Immature natural killer cell (primary cell): ENCODE measurements at regions not wholly inside any gene's neighbourhood (a gene's known extent, or its start where the extent isn't known, plus 50 kb on each side); places are given as distances from the start of the nearest gene placed in this dataset.

ENCODE experiments used
- DNase-seq, 3 donors: peaks; one replicate each; pipeline ENCODE4 v3.0.0; 2022; ENCODE audit warnings: mixed read lengths in 1 of 3
- H3K27ac Mint-ChIP-seq, 6 donors: one replicate each; pipeline ENCODE4 v1.8.0; 2020; ENCODE audit warnings: mixed read lengths in 6 of 6, mild to moderate bottlenecking in 5 of 6, inconsistent platforms in 4 of 6, moderate library complexity in 3 of 6
- H3K27me3 Mint-ChIP-seq, 3 donors: one replicate each; pipeline ENCODE4 v1.8.0; 2020 to 2021; ENCODE audit warnings: low read depth in 3 of 3, mild to moderate bottlenecking in 3 of 3, mixed read lengths in 3 of 3, moderate library complexity in 3 of 3, inconsistent platforms in 1 of 3
- H3K36me3 Mint-ChIP-seq, 3 donors: one replicate each; pipeline ENCODE4 v1.8.0; 2020; ENCODE audit warnings: mixed read lengths in 3 of 3, inconsistent platforms in 2 of 3, mild to moderate bottlenecking in 2 of 3
- H3K4me1 Mint-ChIP-seq, 2 donors: one replicate each; pipeline ENCODE4 v1.8.0; 2020; ENCODE audit warnings: inconsistent platforms in 2 of 2, mild to moderate bottlenecking in 2 of 2, mixed read lengths in 2 of 2, moderate library complexity in 1 of 2
- H3K4me3 Mint-ChIP-seq, 5 donors: one replicate each; pipeline ENCODE4 v1.8.0; 2020; ENCODE audit warnings: mild to moderate bottlenecking in 5 of 5, mixed read lengths in 5 of 5, inconsistent platforms in 3 of 5, moderate library complexity in 3 of 5
- H3K9me3 Mint-ChIP-seq, 6 donors: one replicate each; pipeline ENCODE4 v1.8.0; 2020; ENCODE audit warnings: mild to moderate bottlenecking in 6 of 6, mixed read lengths in 6 of 6, inconsistent platforms in 4 of 6, moderate library complexity in 3 of 6

GRCh38 chr11:32262367-32262766, 171.5 kb downstream of the RCN1 start:
- Mint-ChIP-seq H3K9me3 (peaks cover 0 to 2% (median 0%) of the 10 kb centered on the region in 6 donors), H3K27ac (no peak overlapping the region), H3K36me3 (no peaks in the 10 kb centered on the region), H3K27me3 (peaks cover 2 to 6% (median 4%) of the 10 kb centered on the region in 3 donors), H3K4me1 (no peaks in the 10 kb centered on the region), H3K4me3 (no peak overlapping the region)
- DNase-seq = no peak

DNA sequence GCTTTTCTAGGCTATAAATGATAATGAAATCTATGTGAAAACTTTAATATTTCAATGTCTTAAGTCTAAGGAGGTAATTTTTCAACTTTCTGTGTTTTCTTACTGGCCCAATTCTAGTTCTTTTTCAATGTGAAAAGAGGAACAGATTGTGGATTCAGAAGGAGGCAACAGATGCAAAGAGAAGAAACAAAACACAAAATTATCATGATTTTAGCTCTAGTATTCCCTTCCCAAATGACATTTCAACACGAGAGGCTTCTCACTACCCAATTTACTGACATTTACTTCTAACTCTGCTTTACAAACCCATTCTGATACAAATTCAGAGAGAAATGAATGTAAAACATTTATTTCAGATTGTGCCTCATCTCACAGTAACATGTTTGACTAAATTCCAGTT, 169.4 kb downstream of the WT1 start:
- Mint-ChIP-seq H3K27ac (no peak overlapping the region), H3K4me3 (no peak overlapping the region), H3K9me3 (peaks cover 0 to 2% (median under 1%) of the 10 kb centered on the region in 6 donors), H3K27me3 (peaks cover 0 to 4% (median 4%) of the 10 kb centered on the region in 3 donors), H3K4me1 (no peaks in the 10 kb centered on the region), H3K36me3 (no peaks in the 10 kb centered on the region)
- DNase-seq = no peak

GRCh38 chr11:32266601-32267000, 168.7 kb downstream of the WT1 start:
- H3K9me3 Mint-ChIP-seq = peaks cover 0 to 2% (median under 1%) of the 10 kb centered on the region in 6 donors
- H3K4me1 Mint-ChIP-seq = no peaks in the 10 kb centered on the region
- DNase-seq = no peak
- no peaks in the 10 kb centered on the region for H3K36me3 Mint-ChIP-seq
- H3K4me3 Mint-ChIP-seq = no peak overlapping the region
- no peak overlapping the region for H3K27ac Mint-ChIP-seq
- peaks cover 0 to 4% (median 4%) of the 10 kb centered on the region in 3 donors for H3K27me3 Mint-ChIP-seq

DNA sequence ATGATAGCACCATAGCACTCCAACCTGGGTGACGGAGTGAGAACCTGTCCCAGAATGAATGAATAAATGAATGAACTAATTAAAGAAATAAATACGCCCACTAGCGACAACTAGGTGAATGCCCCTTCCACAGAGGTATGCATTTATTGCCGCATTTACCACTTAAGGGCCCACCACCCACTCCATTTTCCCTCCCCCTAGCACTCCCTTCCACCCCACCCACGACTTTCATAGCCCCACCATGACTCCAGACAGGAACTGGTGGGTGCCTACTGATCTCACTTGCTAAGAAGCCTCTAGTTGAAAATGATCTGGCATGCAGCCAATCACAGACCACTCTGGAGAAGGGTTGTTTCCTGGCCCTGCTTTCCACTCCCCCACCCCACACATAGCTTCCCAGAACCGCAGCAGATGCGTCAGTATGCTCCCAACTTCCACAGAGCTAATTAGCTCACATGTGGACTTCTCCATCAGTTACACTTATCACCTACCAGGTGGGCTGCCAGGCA, 167.6 kb downstream of the WT1 start:
- H3K27ac Mint-ChIP-seq = no peak overlapping the region

DNA sequence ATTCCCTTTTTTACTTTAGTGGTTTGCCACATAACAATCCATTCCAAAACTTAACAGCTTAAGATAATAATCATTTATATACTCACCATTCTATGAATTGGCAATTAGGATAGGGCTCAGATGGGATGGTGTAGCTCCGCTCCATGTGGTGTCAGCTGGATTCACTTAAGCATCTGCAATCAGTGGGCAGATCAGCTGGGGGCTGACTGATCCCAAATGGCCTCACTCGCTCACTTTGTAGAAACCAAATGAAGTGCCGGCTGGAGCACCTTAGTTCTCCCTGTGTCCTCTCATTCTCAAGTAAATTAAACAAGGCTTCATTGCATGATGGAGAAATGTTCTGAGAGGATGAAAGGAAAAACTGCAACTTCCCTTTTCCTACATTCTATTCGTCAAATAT, 161.4 kb downstream of the WT1 start:
- Mint-ChIP-seq H3K36me3 (no peaks in the 10 kb centered on the region), H3K27ac (no peak overlapping the region), H3K9me3 (peaks cover 0 to 5% (median 0%) of the 10 kb centered on the region in 6 donors), H3K4me3 (no peak overlapping the region), H3K4me1 (no peaks in the 10 kb centered on the region), H3K27me3 (peaks cover 0 to 2% (median 0%) of the 10 kb centered on the region in 3 donors)
- no peak for DNase-seq

More for the DNA sequence above, 167.6 kb downstream of the WT1 start:
- H3K27me3 Mint-ChIP-seq = peaks cover 0 to 4% (median 1%) of the 10 kb centered on the region in 3 donors
- peaks cover 0 to 2% (median under 1%) of the 10 kb centered on the region in 6 donors for H3K9me3 Mint-ChIP-seq
- H3K4me3 Mint-ChIP-seq = no peak overlapping the region
- no peaks in the 10 kb centered on the region for H3K4me1 Mint-ChIP-seq
- DNase-seq = no peak
- H3K36me3 Mint-ChIP-seq = no peaks in the 10 kb centered on the region

- Mint-ChIP-seq H3K4me1 (no peaks in the 10 kb centered on the region), H3K9me3 (peaks cover 0 to 21% (median 0%) of the 10 kb centered on the region in 6 donors), H3K36me3 (no peaks in the 10 kb centered on the region), H3K27me3 (peaks cover 0 to 12% (median 2%) of the 10 kb centered on the region in 3 donors), H3K27ac (no peak overlapping the region), H3K4me3 (no peak overlapping the region)
- DNase-seq = no peak
These were observed 155.7 kb downstream of the WT1 start for GRCh38 chr11:32279672-32280071.

GRCh38 chr11:32280339-32280738, 155.0 kb downstream of the WT1 start:
- Mint-ChIP-seq H3K36me3 (no peaks in the 10 kb centered on the region), H3K27ac (no peak overlapping the region), H3K4me1 (no peaks in the 10 kb centered on the region), H3K27me3 (peaks cover 0 to 12% (median 3%) of the 10 kb centered on the region in 3 donors), H3K4me3 (no peak overlapping the region), H3K9me3 (peaks cover 0 to 21% (median 0%) of the 10 kb centered on the region in 6 donors)
- DNase-seq = no peak

DNA sequence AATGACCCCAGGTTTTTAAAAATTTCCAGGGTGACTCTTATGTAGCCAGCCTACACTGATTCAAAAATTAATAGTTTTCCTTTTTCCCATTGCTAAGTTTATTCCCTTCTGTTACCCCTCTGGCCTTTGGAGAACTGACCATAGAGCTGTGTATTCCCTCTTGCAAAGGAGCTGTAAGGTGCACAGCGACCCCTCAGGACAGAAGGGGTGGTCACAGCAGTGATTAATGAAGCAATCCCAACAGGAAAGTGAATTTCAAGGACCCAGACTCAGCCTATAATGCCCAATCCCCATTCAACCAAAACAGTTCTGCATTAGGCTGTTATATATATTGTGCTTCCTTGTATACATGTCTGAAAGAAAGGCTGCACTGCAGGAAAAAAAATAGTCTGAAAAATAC, 147.1 kb downstream of the WT1 start:
- H3K4me3 Mint-ChIP-seq = no peak overlapping the region
- no peak overlapping the region for H3K27ac Mint-ChIP-seq
- H3K27me3 Mint-ChIP-seq = peaks cover 0 to 16% (median 11%) of the 10 kb centered on the region in 3 donors
- no peaks in the 10 kb centered on the region for H3K36me3 Mint-ChIP-seq
- no peaks in the 10 kb centered on the region for H3K4me1 Mint-ChIP-seq
- no peak for DNase-seq
- H3K9me3 Mint-ChIP-seq = peaks cover 0 to 12% (median under 1%) of the 10 kb centered on the region in 6 donors

DNA sequence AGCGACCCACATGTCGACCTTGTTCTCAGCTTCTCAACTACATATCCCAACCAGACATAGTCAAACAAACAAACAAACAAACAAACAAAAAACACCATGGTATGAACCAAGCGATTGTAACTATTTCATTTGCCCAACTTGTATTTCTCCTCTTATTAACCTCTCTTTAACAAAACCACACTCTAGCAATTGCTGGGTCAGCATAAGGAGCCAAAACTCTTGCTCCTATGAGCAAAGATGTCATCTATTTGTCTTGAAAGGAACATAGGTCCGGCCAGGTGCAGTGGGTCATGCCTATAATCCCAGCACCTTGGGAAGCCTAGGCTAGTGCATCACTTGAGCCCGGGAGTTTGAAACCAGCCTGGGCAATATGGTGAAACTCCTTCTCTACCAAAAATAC, 145.6 kb downstream of the WT1 start:
- Mint-ChIP-seq H3K4me1 (no peaks in the 10 kb centered on the region), H3K27ac (no peak overlapping the region), H3K36me3 (no peaks in the 10 kb centered on the region), H3K4me3 (no peak overlapping the region), H3K27me3 (peaks cover 0 to 12% (median 11%) of the 10 kb centered on the region in 3 donors), H3K9me3 (peaks cover 0 to 2% (median under 1%) of the 10 kb centered on the region in 6 donors)
- DNase-seq = no peak

DNA sequence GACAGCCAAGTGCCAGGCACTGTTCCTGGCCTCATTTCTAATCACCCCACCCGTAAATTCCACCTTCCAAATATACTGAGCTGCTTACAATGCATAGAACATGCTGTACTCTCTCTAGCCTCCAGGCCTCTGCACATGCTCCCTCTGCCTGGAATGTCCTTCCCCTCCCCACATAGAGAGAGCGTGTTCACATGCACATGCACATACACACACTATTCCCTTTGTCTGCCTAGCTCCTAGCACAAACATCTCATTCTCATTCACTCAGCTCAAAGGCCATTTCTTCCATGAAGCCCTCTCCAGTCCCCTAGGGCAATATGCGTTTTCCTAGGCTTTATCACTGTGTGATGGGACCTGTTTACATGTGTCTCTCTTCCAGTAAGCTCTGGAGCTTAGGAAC, 144.6 kb downstream of the WT1 start:
- H3K4me3 Mint-ChIP-seq = no peak overlapping the region
- no peak for DNase-seq
- H3K36me3 Mint-ChIP-seq = no peaks in the 10 kb centered on the region
- H3K4me1 Mint-ChIP-seq = no peaks in the 10 kb centered on the region
- H3K27me3 Mint-ChIP-seq = peaks cover 0 to 12% (median 8%) of the 10 kb centered on the region in 3 donors
- peaks cover 0 to 2% (median under 1%) of the 10 kb centered on the region in 6 donors for H3K9me3 Mint-ChIP-seq
- H3K27ac Mint-ChIP-seq = no peak overlapping the region

DNA sequence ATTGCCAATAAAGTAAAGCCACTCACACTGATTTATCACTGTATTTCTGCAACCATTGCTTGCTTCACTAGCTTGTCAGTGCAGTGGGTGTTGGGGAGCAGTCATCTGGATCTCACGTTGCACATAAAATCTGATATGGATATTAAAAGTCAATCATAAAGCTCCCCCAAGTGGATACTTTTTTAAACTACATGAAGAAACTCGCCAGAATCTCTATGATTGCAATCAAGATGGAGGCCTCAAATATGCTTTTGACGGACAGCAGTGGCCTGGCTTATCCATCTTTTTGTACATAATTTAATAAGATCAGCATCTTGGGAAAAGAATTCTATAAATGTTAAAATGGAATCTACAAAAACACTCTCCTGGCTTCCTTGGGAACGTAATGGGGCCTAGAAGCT, 137.7 kb downstream of the WT1 start:
- Mint-ChIP-seq H3K27me3 (peaks cover 3 to 6% (median 4%) of the 10 kb centered on the region in 3 donors), H3K4me1 (no peaks in the 10 kb centered on the region), H3K9me3 (no peaks in the 10 kb centered on the region), H3K36me3 (no peaks in the 10 kb centered on the region), H3K27ac (no peak overlapping the region), H3K4me3 (no peak overlapping the region)
- no peak for DNase-seq

DNA sequence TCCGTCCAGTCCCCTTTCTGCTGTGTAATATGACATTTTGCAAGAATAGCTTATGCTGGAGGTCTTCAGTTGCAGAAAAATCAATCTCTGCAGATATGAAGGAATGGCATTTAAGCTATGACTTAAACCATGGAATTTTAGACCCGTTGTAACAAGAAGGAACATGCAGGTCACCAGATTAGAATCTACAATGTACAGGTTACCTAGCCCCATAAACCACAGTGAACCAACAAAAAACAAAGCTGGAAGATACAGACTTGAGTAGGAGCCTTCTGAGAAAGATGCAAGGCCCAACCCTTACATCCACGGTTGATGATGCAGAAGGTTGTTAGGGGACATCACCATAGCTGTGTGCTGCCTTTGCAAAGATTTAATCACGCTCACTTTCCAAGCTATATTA, 132.5 kb downstream of the WT1 start:
- Mint-ChIP-seq H3K27me3 (peaks cover 1 to 6% (median 3%) of the 10 kb centered on the region in 3 donors), H3K9me3 (no peaks in the 10 kb centered on the region), H3K4me3 (no peak overlapping the region), H3K36me3 (no peaks in the 10 kb centered on the region), H3K27ac (no peak overlapping the region), H3K4me1 (no peaks in the 10 kb centered on the region)
- DNase-seq = no peak

- Mint-ChIP-seq H3K27me3 (peaks cover 1 to 6% (median 5%) of the 10 kb centered on the region in 3 donors), H3K4me3 (no peak overlapping the region), H3K4me1 (no peaks in the 10 kb centered on the region), H3K27ac (no peak overlapping the region), H3K9me3 (no peaks in the 10 kb centered on the region), H3K36me3 (no peaks in the 10 kb centered on the region)
- DNase-seq = no peak
These were observed 130.8 kb downstream of the WT1 start for GRCh38 chr11:32304521-32304920.

GRCh38 chr11:32305460-32305859, 129.9 kb downstream of the WT1 start:
- no peaks in the 10 kb centered on the region for H3K9me3 Mint-ChIP-seq
- no peak for DNase-seq
- H3K27ac Mint-ChIP-seq = no peak overlapping the region
- no peaks in the 10 kb centered on the region for H3K4me1 Mint-ChIP-seq
- no peaks in the 10 kb centered on the region for H3K36me3 Mint-ChIP-seq
- H3K4me3 Mint-ChIP-seq = no peak overlapping the region
- H3K27me3 Mint-ChIP-seq = peaks cover 1 to 4% (median 2%) of the 10 kb centered on the region in 3 donors

- no peaks in the 10 kb centered on the region for H3K36me3 Mint-ChIP-seq
- H3K9me3 Mint-ChIP-seq = no peaks in the 10 kb centered on the region
- H3K27ac Mint-ChIP-seq = no peak overlapping the region
- no peak overlapping the region for H3K4me3 Mint-ChIP-seq
- peaks cover 0 to 9% (median 2%) of the 10 kb centered on the region in 3 donors for H3K27me3 Mint-ChIP-seq
- H3K4me1 Mint-ChIP-seq = no peaks in the 10 kb centered on the region
- no peak for DNase-seq
These were observed 127.9 kb downstream of the WT1 start for GRCh38 chr11:32307471-32307870.
